ENCODE measurements at regions not wholly inside any gene's neighbourhood (a gene's known extent, or its start where the extent isn't known, plus 50 kb on each side); places are given as distances from the start of the nearest gene placed in this dataset.
A peak's percentile ranks its signal among the peaks of the same experiment; 100 is the strongest.
"Not testable (repeated sequence)": the region's sequence is repeated elsewhere in the genome, so short reads cannot be mapped to it uniquely, and the experiment has no call there.

DNA sequence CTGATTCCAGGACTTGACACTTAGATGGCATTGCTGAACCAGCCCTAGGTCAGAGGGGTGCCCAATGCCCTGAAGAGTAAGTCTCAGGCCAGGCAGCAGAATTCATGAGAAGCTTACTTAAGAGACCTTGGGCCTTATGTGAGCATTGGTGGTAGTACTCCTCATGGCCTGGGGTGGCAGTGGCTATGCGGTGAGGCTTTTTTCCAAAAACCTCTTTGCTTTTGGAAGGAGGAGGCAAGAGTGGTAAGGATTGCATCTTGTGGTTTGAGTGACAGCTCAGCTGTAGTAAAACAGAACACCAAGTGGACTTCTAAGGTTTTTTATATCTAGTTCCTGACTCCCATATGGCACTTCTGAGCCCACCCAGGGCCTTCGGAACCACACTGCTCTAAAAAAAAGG, 459.0 kb upstream of the STEAP1 start:
- no peak for TF ChIP-seq EZH2phosphoT487 (IDR thresholded peaks at IDR 0.05; ENCODE audit: unreplicated experiment)
- TF ChIP-seq CTCF (conservative IDR thresholded peaks at IDR 0.05; ENCODE audit: low read depth in 2 of 2), result peak; percentile 19 to 28; a peak in 2 of 4 replicates
- no peaks in the 10 kb centered on the region for H3K79me2 ChIP-seq (replicated peaks; ENCODE audit: insufficient read depth)
- Mint-ChIP-seq H3K27me3 (ENCODE audit: insufficient read depth, low read depth, poor library complexity) (peaks cover 5% of the 10 kb centered on the region), H3K4me3 (no peak overlapping the region), H3K4me1 (no peaks in the 10 kb centered on the region), H3K9me3 (peaks cover 28% of the 10 kb centered on the region), H3K36me3 (ENCODE audit: low read depth) (peaks cover 9% of the 10 kb centered on the region; the same call in 2 of the 3 replicates), H3K27ac (no peak overlapping the region)
- ATAC-seq, result no peak
- no peaks in the 10 kb centered on the region for H3F3A ChIP-seq (replicated peaks; ENCODE audit: low read depth)
- H3K9me2 ChIP-seq (ENCODE audit: insufficient read depth), result 0 out of 2 replicates have a peak, but pooled peaks cover 5% of the 10 kb centered on the region
- H2AFZ ChIP-seq, result no peak overlapping the region
- H3K27me3 ChIP-seq (ENCODE audit: insufficient read depth), result no peaks in the 10 kb centered on the region
- DNase-seq (ENCODE audit: low spot score), result peak; percentile 35
- H4K20me1 ChIP-seq (replicated peaks; ENCODE audit: insufficient read depth), result no peaks in the 10 kb centered on the region
- H3K4me3 ChIP-seq, result no peak overlapping the region
- H3K36me3 ChIP-seq (ENCODE audit: insufficient read depth), result no peaks in the 10 kb centered on the region
- H3K4me1 ChIP-seq (ENCODE audit: insufficient read depth), result no peaks in the 10 kb centered on the region
- no peak overlapping the region for H3K27ac ChIP-seq (ENCODE audit: low read depth)
- no peak overlapping the region for H3K4me2 ChIP-seq

GRCh38 chr7:89714131-89714530, 440.1 kb upstream of the STEAP1 start:
- H2AFZ ChIP-seq, result no peak overlapping the region
- H3K79me2 ChIP-seq (replicated peaks; ENCODE audit: insufficient read depth), result no peaks in the 10 kb centered on the region
- H3K9me2 ChIP-seq (ENCODE audit: insufficient read depth), result no peaks in the 10 kb centered on the region
- H3K27me3 ChIP-seq (ENCODE audit: insufficient read depth), result no peaks in the 10 kb centered on the region
- H3K36me3 ChIP-seq (ENCODE audit: insufficient read depth), result no peaks in the 10 kb centered on the region
- no peak overlapping the region for H3K4me3 Mint-ChIP-seq
- no peak overlapping the region for H3K27ac Mint-ChIP-seq
- no peak overlapping the region for H3K4me2 ChIP-seq
- DNase-seq (ENCODE audit: low spot score), result no peak
- no peaks in the 10 kb centered on the region for H3K36me3 Mint-ChIP-seq (ENCODE audit: low read depth)
- no peak overlapping the region for H3K27ac ChIP-seq (ENCODE audit: low read depth)
- no peaks in the 10 kb centered on the region for H3K27me3 Mint-ChIP-seq (ENCODE audit: insufficient read depth, low read depth, poor library complexity)
- no peak for ATAC-seq
- no peaks in the 10 kb centered on the region for H3K4me1 ChIP-seq (ENCODE audit: insufficient read depth)
- no peak for TF ChIP-seq CREB1 (CRISPR knock-in tag; IDR thresholded peaks at IDR 0.05; ENCODE audit: low read depth)
- no peak for TF ChIP-seq ZNF331 (CRISPR knock-in tag; IDR thresholded peaks at IDR 0.05; ENCODE audit: low read depth)
- no peak for TF ChIP-seq ZNF114 (CRISPR knock-in tag; IDR thresholded peaks at IDR 0.05)
- no peak for TF ChIP-seq STAT1 (IDR thresholded peaks at IDR 0.05; ENCODE audit: unreplicated experiment)
- H4K20me1 ChIP-seq (replicated peaks; ENCODE audit: insufficient read depth), result no peaks in the 10 kb centered on the region
- no peak overlapping the region for H3K4me3 ChIP-seq
- peaks cover 3% of the 10 kb centered on the region; the same call in 1 of the 3 replicates for H3K9me3 Mint-ChIP-seq
- H3K4me1 Mint-ChIP-seq, result no peaks in the 10 kb centered on the region
- H3F3A ChIP-seq (replicated peaks; ENCODE audit: low read depth), result no peaks in the 10 kb centered on the region

GRCh38 chr7:89718941-89719340, 435.3 kb upstream of the STEAP1 start:
- H3K4me1 ChIP-seq (ENCODE audit: insufficient read depth); H3K79me2 ChIP-seq (replicated peaks; ENCODE audit: insufficient read depth); H3K4me1 Mint-ChIP-seq; H3K4me3 Mint-ChIP-seq; H2AFZ ChIP-seq; H3F3A ChIP-seq (replicated peaks; ENCODE audit: low read depth); H3K9me3 Mint-ChIP-seq; H3K27me3 Mint-ChIP-seq (ENCODE audit: insufficient read depth, low read depth, poor library complexity); H3K4me3 ChIP-seq; H4K20me1 ChIP-seq (replicated peaks; ENCODE audit: insufficient read depth); ATAC-seq; H3K36me3 Mint-ChIP-seq (ENCODE audit: low read depth); H3K4me2 ChIP-seq; H3K9me2 ChIP-seq (ENCODE audit: insufficient read depth); H3K27me3 ChIP-seq (ENCODE audit: insufficient read depth); H3K27ac ChIP-seq (ENCODE audit: low read depth); H3K36me3 ChIP-seq (ENCODE audit: insufficient read depth); H3K27ac Mint-ChIP-seq: not testable (repeated sequence)
- DNase-seq (ENCODE audit: low spot score), result peak; percentile 28
